ENCODE measurements at regions not wholly inside any gene's neighbourhood (a gene's known extent, or its start where the extent isn't known, plus 50 kb on each side); places are given as distances from the start of the nearest gene placed in this dataset.

DNA sequence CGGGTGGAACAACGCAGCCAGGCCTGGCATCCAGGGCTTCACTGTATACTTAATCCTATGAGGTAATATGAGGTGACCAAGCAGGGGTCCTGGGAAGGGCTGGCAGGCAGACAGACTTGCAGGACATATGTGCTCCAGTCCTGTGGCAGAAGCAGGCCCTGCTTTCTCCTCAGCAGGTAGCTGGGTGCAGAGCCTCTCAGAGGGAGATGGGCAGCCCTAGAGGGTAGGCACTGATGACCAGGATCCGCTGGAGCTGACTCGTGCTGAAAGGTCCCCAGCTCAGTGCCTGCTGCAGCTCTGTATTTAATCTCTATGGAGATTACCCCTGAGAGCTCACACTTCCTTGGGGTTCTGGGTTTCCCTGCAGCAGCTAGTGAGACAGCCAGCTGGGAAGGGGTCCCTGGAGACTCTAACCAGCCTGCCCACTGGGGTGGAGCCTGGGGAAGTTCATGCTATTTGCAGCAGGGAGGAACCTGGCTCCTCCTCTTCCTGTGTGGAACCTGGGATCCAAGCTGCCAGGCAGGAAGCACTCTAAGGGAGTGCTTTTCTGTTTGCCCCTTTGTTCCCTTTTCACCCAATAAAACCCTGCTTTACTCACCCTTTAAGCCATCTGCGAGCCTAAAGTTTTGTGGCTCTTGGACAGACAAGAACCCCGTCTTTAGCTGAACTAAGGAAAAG is 339.2 kb downstream of the DCAF12L2 start:
- DNase-seq: no peak

DNA sequence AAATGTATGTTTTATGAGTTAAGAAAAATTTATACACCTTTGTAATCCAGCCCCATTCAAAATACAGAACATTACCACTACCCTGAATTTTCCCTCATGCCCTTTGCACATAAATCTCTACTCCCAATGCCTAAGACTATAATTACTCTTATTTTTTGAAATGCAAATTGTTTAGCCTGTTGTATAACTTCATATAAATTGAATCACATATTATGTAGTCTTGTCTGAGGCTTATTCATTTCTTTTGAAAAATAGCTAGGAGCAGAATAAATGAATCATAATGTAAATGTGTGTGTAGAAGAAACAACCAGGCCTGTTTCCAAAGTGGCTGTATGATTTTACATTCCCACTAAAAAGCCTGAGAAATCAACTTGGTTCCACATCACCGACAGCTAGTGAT is 319.8 kb downstream of the DCAF12L2 start:
- no peak for DNase-seq

DNA sequence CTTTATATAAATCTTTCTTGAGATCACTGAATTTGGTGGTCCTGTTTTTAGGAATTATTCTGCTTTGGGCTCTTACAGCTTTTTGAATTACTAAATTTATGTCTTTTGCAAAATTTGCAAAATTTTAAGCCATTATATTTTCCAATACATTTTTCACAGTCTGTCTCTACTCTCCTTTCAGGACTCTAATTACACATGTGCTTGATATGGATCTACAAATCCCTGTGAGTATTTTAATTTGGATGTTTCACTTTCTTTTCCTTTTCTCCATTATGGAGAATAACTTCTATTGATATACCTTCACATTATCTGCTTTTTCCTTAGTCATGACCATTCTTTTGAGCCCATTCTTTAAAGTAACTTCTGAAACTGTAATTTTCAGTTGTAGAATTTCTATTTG is 315.4 kb downstream of the DCAF12L2 start:
- no peak for DNase-seq

DNA sequence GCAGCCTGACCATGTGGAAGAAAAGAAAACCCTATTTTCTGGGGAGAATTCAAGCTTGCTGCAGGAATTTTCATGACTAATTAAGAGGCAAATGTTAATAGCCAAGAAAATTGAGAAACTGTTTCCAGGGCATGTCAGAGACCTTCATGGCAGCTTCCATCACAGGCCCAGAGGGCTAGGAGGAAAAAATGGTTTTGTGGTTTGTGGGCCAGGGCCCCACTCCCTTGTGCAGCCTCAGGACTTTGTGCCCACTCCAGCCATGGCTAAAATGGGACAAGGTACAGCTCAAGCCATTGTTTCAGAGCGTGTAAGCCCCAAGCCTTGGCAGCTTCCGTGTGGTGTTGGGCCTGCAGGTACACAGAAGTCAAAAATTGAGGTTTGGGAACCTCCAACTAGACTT is 282.9 kb downstream of the DCAF12L2 start:
- DNase-seq: no peak

DNA sequence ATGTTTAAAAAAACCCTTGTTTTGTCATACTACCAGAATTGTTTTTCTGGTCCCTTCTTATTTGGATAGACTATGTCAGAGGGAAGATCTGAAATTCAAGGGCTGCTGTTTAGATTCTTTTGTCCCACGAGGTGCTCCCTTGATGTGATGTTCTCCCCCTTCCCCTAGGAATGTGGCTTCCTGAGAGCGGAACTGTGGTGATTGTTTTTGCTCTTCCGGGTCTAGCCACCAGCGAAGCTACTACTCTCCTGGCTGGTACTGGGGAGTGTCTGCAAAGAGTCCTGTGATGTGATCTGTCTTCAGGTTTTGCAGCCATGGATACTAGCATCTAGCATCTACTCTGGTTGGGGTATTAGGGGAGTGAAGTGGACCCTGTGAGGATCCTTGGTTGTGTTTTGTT is 271.1 kb downstream of the DCAF12L2 start:
- DNase-seq: no peak

DNA sequence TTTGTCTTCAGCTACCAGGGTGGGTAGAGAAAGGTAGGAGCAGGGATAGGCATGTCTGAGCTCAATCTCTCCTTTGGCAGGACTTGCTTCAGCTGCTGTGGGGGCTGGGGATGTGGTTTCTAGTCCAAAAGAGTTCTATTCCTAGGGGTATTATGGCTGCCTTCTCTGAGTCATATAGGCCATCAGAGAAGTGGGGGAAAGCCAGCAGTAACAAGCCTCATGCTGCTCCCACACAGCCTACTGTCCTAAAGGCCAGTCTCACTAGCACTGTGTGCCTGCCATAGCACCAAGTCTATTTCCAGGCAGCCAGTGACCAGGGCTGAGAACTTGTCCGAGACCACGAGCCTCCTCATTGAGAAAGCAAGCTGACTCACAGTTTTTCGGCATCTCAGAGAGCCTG is 270.6 kb downstream of the DCAF12L2 start:
- DNase-seq: peak; percentile 12

DNA sequence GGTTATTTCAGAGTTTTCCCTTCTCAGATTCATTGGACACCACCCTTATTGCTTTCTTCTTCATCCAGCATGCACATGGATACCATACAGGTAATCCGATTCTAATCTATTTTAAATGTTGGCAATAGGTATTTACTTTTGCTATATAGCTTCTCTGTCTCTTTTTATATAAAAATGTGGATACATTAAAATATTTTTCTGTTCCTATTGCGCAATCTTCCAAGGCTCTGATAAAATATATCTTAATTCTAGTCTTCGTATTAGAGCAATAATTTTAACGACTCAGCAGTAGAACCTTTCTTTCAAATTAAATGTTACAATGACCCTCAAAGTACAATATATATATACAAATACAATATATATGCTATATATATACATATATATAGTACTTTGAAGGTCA is 239.8 kb downstream of the DCAF12L2 start:
- no peak for DNase-seq

DNA sequence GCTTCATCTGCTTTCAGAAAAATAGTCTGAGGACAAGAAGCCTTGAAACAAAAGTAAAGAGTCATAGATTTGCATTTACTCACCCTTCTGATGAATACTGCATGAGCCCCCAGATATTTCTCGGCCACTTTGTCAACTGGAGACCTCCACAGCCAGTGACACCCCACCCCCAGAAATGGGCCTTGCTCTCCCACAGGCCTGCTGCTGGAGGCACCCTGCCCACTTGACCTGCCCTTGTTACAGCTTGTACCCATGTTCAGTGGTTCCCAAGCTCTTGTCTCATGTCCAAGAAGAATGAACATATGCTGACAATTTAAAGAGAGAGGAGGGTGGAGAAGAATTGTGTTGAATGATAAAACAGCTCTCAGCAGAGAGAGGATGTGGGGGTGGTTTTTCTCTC is 225.1 kb downstream of the DCAF12L2 start:
- no peak for DNase-seq

DNA sequence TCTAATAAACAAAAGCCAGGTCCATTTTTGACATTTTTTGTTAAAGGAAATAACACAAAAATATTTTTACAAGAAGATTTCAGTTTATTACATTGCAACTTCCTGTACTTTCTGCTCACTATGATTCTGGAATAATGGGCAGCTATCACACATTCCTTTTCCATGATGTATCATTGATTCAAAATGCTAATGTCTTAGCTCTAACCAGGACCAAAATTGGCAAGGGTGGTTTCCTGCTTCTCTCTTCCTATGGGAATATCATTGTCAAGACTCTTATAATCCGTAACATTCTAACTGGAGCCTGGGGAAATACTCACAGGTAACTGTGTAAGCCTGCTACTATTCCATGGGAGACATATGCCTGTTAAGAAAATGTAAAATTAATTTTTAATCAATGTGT is 218.6 kb downstream of the DCAF12L2 start:
- DNase-seq: peak; percentile 66

DNA sequence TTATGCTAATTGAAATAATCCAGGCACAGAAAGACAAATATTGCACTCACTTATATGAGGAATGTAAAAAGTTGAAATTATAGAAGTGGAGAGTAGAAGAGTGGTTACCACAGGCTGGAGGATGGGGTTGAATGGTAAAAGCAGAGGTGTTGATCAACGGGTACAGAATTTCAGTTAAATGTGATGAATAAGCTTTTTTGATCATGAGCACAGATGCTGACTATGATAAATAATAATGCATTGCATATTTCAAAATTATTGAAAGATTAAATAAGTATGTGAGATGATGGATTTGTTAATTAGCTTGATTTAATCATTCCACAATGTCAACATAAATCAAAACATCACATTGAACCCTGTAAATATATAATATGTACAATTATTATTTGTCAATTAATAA is 213.1 kb downstream of the DCAF12L2 start:
- DNase-seq: no peak

DNA sequence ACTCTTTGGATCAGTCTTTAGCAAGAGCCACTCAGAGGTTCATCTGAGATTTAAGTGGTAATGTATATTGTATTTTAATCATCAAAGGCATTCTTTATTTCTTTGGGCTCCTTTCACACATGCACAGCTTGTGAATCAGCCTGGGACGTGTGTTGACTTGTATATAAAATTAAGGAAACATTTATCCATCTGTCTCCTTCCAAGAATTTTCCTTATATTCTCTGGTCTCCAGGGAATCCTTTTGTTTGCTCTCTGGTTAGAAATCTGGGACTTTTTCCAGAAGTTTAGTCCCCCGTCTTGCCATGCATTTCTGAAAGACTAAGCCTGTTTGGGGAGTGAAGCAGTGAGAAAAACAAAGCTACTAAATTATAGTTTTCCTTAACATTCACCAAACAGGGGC is 212.3 kb downstream of the DCAF12L2 start:
- peak; percentile 56 for DNase-seq

DNA sequence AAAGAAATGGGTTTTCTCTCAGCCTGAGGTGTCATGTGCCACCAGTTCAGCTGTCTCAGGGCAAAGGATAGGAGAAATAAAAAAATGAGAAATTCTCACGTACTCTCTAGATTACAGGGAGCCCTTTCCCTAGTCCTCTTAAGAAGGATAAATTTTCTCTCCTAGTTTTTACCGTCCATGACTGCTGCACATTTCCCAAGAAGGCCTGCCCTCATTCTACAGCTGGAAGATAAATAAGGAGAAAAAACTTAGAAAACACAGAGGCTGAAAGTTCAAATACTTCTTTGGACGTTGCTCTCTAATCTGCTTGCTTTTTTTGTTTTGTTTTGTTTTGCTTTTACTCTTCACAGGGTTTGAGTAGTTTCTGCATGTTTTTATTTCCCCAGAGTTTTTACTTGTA is 211.9 kb downstream of the DCAF12L2 start:
- DNase-seq: no peak

DNA sequence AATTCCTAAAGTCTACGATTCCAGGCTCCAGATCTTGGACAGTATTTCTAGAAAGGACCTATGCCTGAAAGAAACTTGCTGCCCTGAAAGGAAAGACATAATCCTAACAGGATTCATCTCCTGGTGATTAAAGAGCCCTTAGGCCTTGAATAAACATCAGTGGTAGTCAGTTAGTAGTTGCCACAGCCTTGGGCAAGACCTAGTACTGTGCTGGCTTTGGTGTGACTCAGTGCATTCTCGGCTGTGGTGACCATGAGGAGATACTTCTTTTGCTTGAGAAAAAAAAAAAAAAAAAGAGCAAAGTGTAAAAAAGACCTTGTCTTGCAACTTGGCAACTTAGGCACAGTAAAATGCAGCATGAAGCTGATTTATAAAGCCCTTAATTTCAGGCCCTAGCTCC is 188.2 kb downstream of the DCAF12L2 start:
- DNase-seq: no peak

DNA sequence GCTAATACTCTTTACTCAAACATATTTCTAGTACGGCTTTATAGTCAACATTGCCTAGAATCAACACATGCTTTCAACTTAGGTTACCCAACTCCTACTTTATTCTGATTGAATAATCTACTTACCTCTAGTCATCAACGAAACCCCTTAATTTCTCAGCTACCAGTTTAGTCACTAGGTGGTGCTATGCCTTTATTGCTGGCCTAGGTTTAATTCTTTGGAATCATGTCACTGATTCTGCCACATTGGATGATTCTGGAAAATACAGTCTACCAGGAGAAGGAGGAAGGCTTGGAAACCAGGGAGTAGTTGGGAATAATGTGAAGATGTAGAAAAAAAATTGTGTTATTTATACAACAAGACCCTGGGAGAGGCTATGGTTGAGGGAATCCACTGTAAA is 167.7 kb downstream of the DCAF12L2 start:
- peak; percentile 12 for DNase-seq

DNA sequence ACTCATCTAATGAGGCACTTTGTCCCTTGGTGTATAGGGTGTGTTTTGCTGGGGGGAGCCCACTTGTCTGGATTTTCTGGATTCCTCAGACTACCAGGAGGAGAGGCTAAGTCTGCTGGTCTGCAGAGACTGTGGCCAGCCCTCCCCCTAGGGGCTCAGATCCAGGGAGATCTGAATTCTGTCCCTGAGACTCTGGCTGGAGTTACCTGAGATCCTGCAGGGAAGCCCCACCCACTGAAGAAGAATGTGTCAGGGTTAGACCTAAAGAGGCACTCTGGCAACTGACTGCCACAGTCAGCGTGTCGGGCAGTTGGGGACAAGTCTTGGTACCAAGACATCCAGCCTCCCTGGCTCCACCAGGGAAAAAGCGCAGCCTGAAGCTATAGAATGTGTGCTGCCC is 138.9 kb downstream of the DCAF12L2 start:
- no peak for DNase-seq

DNA sequence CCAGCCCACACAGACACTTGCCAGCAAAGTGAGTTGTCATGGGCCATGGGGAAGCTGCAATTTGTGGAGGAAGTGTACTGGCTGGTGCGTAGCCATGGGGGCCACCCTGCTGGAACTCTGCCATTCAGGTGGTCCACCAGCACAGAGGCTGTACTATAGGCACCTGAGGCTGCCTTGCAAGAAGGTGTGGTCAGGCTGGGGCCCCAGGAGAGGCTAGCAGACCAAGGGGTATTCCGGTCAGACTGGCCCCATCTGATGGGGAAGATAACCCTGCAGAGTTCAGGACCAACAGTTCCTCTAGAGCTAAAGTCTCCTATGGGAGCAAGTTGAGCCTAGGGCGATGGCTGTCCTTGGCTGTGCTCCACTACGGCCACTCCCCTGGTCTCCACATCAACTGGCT is 136.1 kb downstream of the DCAF12L2 start:
- DNase-seq: no peak

DNA sequence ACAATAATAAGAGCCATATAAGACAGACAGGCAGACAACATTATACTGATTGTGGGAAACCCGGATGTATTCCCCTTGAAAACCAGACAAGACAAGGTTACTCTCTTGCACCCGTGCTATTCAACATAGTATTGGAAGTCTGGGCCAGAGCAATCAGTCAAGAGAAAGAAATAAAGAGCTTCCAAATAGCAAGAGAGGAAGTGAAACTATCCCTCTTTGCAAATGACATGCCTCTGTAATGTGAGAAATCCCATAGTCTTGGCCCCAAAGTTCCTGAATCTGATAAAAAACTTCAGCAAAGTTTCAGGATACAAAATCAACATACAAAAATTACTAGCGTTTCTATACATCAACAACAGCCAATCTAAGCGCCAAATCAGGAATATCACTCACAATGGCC is 102.1 kb downstream of the DCAF12L2 start:
- no peak for DNase-seq

DNA sequence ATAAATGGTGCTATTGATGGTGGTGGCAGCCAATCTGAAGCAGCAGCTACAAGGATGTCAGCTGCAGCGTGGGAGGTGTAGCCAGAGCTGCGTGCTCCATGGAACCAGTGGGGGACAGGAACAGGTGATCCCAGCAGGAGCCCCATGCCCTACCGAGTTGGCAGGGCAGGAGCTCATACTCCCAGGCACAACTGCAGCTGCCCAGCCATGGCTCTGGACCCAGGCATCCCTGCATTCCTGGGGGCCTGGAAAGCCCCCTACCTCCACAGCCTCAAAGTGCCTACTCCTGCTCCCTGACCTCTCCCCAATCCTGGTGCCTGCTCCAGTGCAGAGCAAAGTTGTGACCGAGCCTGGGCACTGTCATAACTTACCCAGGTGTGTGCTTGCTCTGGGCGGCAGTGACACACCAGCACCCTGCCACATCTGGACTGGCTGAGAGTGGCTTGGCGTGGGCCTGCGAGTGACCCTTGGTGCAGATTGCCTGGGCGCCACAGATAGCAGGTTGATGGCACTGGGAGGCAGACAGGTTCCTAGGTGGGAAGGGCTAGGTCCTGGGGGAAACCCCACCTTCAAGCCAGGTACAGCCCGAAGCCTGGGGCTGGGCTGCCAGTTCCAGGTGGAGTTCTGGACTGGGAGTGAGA is 101.1 kb downstream of the DCAF12L2 start:
- DNase-seq: no peak

DNA sequence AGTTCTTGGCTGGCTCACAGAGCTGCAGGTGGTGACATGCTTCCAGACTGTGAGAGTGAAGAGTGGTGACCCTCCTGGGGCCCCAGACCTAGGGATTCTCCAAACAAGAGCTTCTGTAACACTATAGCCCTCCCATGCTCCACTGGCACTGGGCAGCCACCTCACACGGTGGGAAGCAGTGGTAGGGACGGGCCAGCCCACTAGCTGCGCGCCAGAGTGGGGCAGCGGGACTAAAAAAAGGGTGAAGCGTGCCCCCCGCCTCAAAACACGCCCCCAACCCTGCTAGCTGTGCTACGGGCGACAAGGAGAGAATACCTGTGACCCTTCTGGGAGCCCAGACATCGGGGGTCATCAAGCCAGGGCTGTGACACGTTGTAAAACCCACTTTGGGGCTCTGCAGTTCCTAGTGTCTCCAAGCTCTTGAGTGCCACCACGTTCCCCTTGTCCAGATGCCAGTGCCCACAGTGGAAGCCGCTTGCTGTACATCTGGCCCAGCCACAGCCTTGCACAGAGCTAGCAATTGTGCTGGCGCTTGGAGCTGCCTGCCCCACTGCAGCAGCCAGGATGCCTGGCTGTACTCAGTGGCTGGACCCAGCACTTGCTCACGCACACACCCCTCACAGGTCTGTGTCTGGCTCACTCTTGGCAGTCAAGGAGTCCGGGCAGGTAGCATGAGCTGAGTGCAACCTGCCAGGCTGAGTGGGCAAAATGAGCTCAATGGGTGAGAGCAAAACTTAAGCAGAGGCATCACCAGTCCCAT is 100.0 kb downstream of the DCAF12L2 start:
- no peak for DNase-seq
